ENCODE measurements at regions not wholly inside any gene's neighbourhood (a gene's known extent, or its start where the extent isn't known, plus 50 kb on each side); places are given as distances from the start of the nearest gene placed in this dataset.

GRCh38 chr20:19807946-19808330, 49.9 kb downstream of the RIN2 start:
- ChIA-PET POLR2A (no interaction called here), CTCF (interaction anchor here (0.7 kb wide), 1 partner anchor 9 kb away, joined by 3 read pairs; no protein-coding TSS in a partner anchor)
- no peak overlapping the region for H3K4me3 ChIP-seq (ENCODE audit: low read depth, low read length)
- DNase-seq (ENCODE audit: low read depth, low spot score) = no peak
- TF ChIP-seq CTCF (IDR thresholded peaks at IDR 0.05; ENCODE audit: insufficient read depth, low read length, missing control alignments) = no peak

DNA sequence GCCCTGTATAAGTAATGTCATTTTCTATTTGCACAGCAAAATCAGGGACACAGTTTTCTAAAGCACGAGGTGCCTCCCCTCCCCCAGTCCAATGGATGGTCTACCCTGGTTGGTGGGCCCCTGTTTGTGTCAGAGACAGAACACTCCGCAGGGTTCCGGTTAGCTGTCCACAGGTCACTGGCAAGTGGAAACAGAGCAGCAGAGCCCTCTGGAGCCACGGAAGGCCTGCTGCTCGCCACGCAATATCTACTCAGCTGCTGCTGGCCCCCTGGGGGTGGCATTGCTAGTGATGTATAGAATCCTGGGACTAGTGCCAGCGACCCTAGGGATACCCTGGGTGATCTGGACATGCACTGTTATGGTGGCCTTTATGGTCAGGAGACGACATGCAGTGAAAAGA, 50.4 kb downstream of the RIN2 start:
- no peak for DNase-seq (ENCODE audit: low read depth, low spot score)
- POLR2A ChIA-PET = no interaction called here
- no peak for TF ChIP-seq CTCF (IDR thresholded peaks at IDR 0.05; ENCODE audit: insufficient read depth, low read length, missing control alignments)
- CTCF ChIA-PET = interaction anchor here (1.2 kb wide), 1 partner anchor 20 kb away, joined by 5 read pairs; no protein-coding TSS in a partner anchor
- H3K4me3 ChIP-seq (ENCODE audit: low read depth, low read length) = no peak overlapping the region

DNA sequence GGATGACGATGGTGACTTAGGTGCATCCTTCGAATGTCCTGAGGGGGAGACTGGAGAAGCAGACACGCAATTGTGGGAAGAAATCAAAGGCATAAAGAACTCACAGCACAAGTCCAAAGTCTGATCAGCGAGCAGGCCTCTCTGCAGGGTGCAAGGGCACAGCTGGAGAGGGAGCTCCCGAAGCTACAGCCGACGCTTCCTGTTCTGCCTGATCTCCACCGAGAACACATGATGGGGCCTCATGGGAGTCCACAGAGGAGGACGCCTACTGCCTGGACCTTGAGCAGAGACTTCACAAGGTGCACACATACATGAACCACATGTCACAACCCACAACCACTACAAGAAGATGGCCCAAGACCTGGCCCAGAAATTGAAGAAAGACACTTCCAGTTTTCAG, 51.4 kb downstream of the RIN2 start:
- DNase-seq (ENCODE audit: low read depth, low spot score) = no peak
- CTCF ChIA-PET = interaction anchor here (1.2 kb wide), 1 partner anchor 19 kb away, joined by 5 read pairs; no protein-coding TSS in a partner anchor
- H3K4me3 ChIP-seq (ENCODE audit: low read depth, low read length) = no peak overlapping the region
- POLR2A ChIA-PET = no interaction called here
- TF ChIP-seq CTCF (IDR thresholded peaks at IDR 0.05; ENCODE audit: insufficient read depth, low read length, missing control alignments) = no peak

DNA sequence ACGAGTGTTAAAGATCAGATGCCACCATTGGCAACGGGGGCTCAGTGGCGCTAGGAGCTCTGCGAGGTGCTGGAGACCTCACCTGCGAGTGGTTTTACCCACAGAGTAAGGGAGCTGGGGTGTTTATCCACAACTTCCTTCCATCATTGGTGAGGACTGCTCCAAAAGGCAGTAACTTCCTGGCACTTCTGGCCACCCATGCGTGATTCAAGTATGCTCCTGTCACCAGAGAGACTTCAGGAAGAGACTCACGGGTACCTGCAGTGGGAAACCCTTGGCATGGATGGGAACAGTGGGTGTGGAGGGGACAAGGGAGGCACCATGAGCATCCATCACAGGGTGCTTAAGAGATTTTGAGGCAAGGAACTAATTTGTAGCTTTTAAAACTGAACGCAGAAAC, 53.2 kb downstream of the RIN2 start:
- POLR2A ChIA-PET = no interaction called here
- no peak for TF ChIP-seq CTCF (IDR thresholded peaks at IDR 0.05; ENCODE audit: insufficient read depth, low read length, missing control alignments)
- H3K4me3 ChIP-seq (ENCODE audit: low read depth, low read length) = no peak overlapping the region
- DNase-seq (ENCODE audit: low read depth, low spot score) = no peak
- CTCF ChIA-PET = interaction anchor here (1.1 to 1.5 kb wide), 3 partner anchors 17 to 26 kb away, joined by 3 read pairs; no protein-coding TSS in a partner anchor

DNA sequence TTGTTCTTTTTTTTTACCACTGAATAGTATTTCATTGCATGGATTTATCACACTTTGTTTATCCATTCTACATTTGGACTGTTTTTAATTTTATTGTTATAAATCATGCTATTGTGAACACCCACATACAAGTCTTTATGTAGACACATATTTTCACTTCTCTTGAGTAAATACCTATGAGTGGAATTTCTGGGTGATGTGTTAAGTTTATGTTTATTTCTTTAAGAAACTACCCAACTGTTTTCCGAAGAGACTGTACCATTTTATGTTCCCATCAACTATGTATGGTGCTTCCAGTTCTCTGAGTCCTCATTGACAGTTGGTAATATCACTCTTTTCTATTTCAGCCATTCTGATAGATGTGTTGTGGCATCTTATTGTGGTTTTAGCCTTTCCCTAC, 54.0 kb downstream of the RIN2 start:
- TF ChIP-seq CTCF (IDR thresholded peaks at IDR 0.05; ENCODE audit: insufficient read depth, low read length, missing control alignments) = no peak
- POLR2A ChIA-PET = no interaction called here
- CTCF ChIA-PET = interaction anchor here (0.6 to 1.5 kb wide), 8 partner anchors 12 to 182 kb away, joined by 3 to 5 read pairs (median 3); no protein-coding TSS in a partner anchor
- DNase-seq (ENCODE audit: low read depth, low spot score) = peak; percentile 49
- no peak overlapping the region for H3K4me3 ChIP-seq (ENCODE audit: low read depth, low read length)

DNA sequence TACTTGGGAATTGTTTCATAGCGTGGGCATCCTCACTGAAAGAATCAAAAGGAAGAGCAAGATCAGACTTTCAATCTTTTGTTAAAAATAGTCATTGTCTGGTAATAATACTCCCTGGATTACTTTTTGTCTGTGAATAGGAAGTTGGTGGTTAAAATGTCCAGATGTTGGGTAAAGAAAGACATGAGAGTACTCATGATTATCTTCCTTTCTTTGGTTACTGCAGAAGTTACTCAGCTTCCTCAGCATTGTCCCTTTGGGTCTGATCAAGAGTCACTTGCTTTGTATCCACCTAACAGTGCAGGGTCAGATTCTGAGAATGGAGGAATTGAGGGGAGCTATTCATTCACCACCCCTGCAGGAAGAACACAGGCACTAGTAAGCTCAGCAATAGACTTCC, 54.6 kb downstream of the RIN2 start:
- DNase-seq (ENCODE audit: low read depth, low spot score) = no peak
- TF ChIP-seq CTCF (IDR thresholded peaks at IDR 0.05; ENCODE audit: insufficient read depth, low read length, missing control alignments) = no peak
- CTCF ChIA-PET = interaction anchor here (1.1 to 6.0 kb wide), 6 partner anchors 13 to 181 kb away, joined by 3 to 39 read pairs (median 4); no protein-coding TSS in a partner anchor
- POLR2A ChIA-PET = no interaction called here
- no peak overlapping the region for H3K4me3 ChIP-seq (ENCODE audit: low read depth, low read length)
